ENCODE measurements at regions not wholly inside any gene's neighbourhood (a gene's known extent, or its start where the extent isn't known, plus 50 kb on each side); places are given as distances from the start of the nearest gene placed in this dataset.

GRCh38 chr9:109918339-109919163, 138.6 kb downstream of the PALM2AKAP2 start:
- TF ChIP-seq POLR2A (IDR thresholded peaks at IDR 0.05) (no peak), CTCF (IDR thresholded peaks at IDR 0.05) (no peak), EP300 (IDR thresholded peaks at IDR 0.05) (no peak), POLR2AphosphoS5 (IDR thresholded peaks at IDR 0.05) (no peak)
